ENCODE measurements at regions not wholly inside any gene's neighbourhood (a gene's known extent, or its start where the extent isn't known, plus 50 kb on each side); places are given as distances from the start of the nearest gene placed in this dataset.

DNA sequence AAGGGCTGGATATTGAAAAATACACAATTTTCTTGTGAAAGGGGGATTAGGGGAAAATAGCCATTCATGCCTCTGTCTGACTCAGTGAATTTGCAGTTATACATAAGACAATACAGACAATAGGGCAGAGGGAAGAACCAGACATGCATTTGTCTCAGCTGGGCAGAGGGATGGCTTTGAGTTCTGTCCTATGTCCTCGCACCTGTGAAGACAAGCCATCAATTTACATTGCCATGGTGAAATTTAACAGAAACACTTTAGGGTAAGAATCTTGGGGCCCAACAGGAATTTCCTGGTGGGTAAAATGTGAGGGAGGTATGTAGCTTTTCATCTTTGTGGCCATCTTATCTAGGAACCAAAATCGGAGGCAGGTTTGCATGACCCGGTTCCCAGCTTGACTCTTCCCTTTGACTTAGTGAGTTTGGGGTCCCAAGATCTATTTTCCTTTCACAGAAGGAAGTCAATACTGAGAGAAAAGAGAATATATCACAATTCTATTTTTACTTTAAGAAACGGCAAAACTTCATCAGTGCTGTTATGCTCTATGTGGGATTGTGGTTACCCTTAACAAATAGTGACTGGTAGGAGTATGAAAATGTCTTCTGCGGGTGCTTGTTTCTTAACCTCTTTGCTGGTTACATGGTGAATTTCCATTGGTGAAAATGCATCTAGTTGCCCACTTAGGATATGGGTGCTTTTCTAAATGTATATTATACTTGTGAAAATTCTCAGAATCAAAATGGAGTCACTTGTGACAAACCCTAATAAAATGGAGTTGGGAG lies 221.8 kb downstream of the SPP2 start:
- H3K4me3 ChIP-seq (ENCODE audit: low read depth, low read length) = no peak overlapping the region
- TF ChIP-seq, protein P1, sequence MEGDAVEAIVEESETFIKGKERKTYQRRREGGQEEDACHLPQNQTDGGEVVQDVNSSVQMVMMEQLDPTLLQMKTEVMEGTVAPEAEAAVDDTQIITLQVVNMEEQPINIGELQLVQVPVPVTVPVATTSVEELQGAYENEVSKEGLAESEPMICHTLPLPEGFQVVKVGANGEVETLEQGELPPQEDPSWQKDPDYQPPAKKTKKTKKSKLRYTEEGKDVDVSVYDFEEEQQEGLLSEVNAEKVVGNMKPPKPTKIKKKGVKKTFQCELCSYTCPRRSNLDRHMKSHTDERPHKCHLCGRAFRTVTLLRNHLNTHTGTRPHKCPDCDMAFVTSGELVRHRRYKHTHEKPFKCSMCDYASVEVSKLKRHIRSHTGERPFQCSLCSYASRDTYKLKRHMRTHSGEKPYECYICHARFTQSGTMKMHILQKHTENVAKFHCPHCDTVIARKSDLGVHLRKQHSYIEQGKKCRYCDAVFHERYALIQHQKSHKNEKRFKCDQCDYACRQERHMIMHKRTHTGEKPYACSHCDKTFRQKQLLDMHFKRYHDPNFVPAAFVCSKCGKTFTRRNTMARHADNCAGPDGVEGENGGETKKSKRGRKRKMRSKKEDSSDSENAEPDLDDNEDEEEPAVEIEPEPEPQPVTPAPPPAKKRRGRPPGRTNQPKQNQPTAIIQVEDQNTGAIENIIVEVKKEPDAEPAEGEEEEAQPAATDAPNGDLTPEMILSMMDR (IDR thresholded peaks at IDR 0.05; ENCODE audit: low read depth, low read length) = no peak

DNA sequence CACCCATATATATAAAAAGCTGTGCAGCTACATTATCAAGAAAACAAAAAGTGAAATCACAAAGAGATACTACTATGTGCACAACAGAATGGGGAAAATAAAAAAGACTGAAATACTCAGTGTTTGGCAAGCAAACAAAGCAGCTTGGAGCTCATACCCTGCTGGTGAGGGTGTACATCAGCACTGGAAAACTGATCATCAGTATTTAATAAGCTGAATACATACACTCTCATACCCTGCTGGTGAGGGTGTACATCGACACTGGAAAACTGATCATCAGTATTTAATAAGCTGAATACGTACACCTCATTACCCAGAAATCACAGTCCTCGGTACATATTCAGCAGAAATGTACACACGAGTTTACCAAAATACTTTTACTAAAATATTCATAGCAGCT lies 220.8 kb downstream of the SPP2 start:
- TF ChIP-seq, protein P1 (IDR thresholded peaks at IDR 0.05; ENCODE audit: low read depth, low read length) = no peak

DNA sequence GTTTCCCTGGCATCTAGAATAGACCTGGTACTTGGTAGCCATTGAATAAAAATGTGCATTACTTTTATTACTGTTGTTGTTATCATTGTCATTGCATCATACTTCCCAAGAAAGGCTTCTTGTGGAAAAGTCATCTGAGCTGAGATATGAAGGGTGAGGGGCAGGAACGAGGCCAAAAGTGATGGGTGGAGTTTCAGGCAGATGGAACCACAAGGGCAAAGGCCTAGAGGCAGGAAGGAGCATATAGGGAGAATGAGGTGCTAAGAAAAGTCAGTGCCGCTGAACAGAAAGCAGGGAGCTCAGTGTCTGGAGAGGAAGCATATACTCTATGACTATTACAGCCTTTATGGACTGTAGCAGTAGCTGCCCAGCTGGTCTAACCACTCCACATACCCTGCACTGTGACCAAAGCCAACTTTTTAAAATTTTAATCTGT lies 219.3 kb downstream of the SPP2 start:
- TF ChIP-seq, protein P1 (IDR thresholded peaks at IDR 0.05; ENCODE audit: low read depth, low read length) = no peak
- H3K4me3 ChIP-seq (ENCODE audit: low read depth, low read length) = no peak overlapping the region

More for the DNA sequence above, 220.8 kb downstream of the SPP2 start:
- no peak overlapping the region for H3K4me3 ChIP-seq (ENCODE audit: low read depth, low read length)

DNA sequence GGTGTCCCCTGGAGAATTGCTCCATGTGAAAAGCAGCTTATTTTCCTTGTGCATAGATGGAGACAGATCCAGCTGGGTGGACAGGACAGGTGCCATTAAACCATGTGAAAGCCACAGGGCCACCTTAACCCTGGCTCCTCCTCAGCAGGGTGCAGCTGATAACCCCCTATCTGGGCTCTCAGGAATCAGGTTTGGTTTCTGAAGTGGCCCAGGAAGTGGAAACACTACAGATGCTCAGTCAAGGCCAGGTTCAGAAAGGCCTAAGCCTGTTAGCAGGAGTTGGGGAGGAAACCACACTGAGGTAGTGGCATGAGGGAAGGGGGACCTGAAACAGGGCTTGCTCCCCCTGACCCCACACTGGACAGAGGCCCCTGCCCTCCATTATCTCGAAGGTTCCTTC lies 217.0 kb downstream of the SPP2 start:
- H3K4me3 ChIP-seq (ENCODE audit: low read depth, low read length) = no peak overlapping the region
- TF ChIP-seq, protein P1 (IDR thresholded peaks at IDR 0.05; ENCODE audit: low read depth, low read length) = no peak

DNA sequence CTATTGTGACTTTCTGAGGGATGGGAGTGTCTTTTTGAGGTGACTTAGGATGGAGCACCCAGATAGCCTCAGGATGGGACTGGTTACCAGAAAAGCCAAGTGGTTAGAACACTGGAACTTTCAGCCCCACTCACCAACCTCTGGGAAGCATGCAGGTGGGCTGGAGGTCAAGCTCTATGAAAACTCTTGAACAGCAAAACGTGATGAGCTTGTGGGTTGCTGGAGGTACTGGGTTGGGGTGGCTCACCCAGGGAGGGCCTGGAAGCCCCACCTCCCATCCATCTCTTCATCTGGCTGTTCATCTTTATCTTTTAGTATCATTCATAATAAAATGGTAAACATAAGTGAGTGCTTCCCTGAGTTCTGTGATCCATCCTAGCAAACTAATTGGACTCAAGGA lies 216.4 kb downstream of the SPP2 start:
- TF ChIP-seq, protein P1 (IDR thresholded peaks at IDR 0.05; ENCODE audit: low read depth, low read length) = no peak
- no peak overlapping the region for H3K4me3 ChIP-seq (ENCODE audit: low read depth, low read length)

DNA sequence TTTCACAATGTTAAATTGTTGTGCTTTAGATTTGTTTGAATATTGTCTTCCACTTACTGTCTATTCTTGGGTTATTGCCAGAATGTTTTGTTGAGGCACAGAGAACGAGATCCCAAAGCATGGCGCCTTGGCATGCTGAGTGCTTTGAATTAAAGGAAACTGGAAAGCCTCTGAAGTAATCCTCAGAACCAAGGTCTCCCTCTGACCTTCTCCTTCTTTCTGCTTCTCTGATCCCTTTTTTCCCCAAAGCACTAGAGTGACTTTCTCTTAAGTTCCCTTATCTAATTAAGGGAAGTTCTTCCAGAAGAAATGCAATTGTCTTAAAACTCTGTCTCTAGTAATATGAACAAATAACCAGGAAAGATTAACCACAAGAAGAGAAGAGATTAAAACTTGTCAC lies 214.7 kb downstream of the SPP2 start:
- TF ChIP-seq, protein P1 (IDR thresholded peaks at IDR 0.05; ENCODE audit: low read depth, low read length) = no peak
- H3K4me3 ChIP-seq (ENCODE audit: low read depth, low read length) = no peak overlapping the region

DNA sequence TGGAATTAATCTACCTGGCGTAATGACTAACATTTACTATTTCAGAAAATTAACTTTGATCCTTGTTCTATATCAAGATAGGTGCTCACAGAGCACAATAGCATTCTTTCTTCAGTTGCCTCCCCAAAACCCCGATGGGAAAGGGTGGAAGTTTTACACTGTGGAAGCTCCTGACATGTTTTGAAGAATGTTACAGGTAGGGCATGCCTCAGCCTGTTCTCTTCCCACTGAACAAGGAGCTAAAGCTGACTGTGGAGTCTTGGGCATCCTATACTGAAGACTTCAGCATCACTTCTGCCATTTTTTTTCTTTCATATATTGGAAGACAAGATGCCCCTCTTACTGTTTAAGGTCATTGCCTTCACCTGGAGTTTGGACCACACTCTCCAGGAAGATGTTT lies 211.2 kb downstream of the SPP2 start:
- TF ChIP-seq, protein P1 (IDR thresholded peaks at IDR 0.05; ENCODE audit: low read depth, low read length) = no peak
- H3K4me3 ChIP-seq (ENCODE audit: low read depth, low read length) = no peak overlapping the region

Measured in WI38 (cell line).